ENCODE measurements at regions not wholly inside any gene's neighbourhood (a gene's known extent, or its start where the extent isn't known, plus 50 kb on each side); places are given as distances from the start of the nearest gene placed in this dataset.

DNA sequence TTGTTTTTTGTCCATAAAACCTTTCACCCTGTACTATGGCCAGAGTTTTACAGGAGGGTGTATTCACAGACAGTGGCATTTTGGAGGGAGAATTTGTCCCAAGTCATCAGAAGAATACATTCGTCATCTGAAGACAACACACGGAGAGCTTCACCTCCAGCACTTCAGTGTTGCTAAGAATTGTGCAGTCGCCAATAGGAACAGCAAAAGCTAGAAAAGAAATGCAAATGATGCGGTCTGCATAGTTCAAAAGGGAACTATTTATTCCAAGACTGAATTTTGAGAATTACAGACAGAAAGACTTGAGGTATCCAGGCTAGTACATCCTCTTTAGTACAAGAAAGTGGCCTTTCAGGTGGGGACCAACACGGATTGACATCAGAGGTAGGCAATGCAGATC lies 399.2 kb upstream of the KIF2A start (continued):
- TF ChIP-seq SIX5 (IDR thresholded peaks at IDR 0.05; ENCODE audit: low read depth, low read length) (no peak), ASH2L (IDR thresholded peaks at IDR 0.05; ENCODE audit: low read length) (no peak)
- TF ChIP-seq, protein P1, sequence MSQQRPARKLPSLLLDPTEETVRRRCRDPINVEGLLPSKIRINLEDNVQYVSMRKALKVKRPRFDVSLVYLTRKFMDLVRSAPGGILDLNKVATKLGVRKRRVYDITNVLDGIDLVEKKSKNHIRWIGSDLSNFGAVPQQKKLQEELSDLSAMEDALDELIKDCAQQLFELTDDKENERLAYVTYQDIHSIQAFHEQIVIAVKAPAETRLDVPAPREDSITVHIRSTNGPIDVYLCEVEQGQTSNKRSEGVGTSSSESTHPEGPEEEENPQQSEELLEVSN (IDR thresholded peaks at IDR 0.05) = no peak
- TF ChIP-seq, protein P2, sequence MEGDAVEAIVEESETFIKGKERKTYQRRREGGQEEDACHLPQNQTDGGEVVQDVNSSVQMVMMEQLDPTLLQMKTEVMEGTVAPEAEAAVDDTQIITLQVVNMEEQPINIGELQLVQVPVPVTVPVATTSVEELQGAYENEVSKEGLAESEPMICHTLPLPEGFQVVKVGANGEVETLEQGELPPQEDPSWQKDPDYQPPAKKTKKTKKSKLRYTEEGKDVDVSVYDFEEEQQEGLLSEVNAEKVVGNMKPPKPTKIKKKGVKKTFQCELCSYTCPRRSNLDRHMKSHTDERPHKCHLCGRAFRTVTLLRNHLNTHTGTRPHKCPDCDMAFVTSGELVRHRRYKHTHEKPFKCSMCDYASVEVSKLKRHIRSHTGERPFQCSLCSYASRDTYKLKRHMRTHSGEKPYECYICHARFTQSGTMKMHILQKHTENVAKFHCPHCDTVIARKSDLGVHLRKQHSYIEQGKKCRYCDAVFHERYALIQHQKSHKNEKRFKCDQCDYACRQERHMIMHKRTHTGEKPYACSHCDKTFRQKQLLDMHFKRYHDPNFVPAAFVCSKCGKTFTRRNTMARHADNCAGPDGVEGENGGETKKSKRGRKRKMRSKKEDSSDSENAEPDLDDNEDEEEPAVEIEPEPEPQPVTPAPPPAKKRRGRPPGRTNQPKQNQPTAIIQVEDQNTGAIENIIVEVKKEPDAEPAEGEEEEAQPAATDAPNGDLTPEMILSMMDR (IDR thresholded peaks at IDR 0.05; ENCODE audit: control extremely low read depth in 1 of 3, insufficient read depth in 1 of 3, low read depth in 1 of 3, low read length in 3 of 3) = no peak
